ENCODE measurements at regions not wholly inside any gene's neighbourhood (a gene's known extent, or its start where the extent isn't known, plus 50 kb on each side); places are given as distances from the start of the nearest gene placed in this dataset.

DNA sequence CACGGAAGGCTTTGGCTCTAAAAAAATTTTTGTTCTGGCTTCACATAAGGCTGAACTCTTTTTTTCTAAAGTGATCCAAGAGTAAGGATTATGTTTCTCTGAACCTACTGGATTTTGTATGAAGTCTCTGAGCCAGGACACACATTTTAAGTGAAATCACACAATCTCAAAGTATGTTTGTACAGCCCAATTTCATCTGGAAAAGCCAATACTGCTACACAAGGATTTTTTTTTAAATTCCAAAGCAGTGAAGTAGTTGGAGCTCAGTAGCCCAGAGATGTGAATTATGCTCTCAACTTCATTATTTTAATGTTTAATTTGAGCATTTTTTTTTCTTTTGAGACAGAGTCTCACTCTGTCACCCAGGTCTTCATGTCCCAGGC, 243.9 kb downstream of the FAM43A start (continued):
- TF ChIP-seq, protein P1, sequence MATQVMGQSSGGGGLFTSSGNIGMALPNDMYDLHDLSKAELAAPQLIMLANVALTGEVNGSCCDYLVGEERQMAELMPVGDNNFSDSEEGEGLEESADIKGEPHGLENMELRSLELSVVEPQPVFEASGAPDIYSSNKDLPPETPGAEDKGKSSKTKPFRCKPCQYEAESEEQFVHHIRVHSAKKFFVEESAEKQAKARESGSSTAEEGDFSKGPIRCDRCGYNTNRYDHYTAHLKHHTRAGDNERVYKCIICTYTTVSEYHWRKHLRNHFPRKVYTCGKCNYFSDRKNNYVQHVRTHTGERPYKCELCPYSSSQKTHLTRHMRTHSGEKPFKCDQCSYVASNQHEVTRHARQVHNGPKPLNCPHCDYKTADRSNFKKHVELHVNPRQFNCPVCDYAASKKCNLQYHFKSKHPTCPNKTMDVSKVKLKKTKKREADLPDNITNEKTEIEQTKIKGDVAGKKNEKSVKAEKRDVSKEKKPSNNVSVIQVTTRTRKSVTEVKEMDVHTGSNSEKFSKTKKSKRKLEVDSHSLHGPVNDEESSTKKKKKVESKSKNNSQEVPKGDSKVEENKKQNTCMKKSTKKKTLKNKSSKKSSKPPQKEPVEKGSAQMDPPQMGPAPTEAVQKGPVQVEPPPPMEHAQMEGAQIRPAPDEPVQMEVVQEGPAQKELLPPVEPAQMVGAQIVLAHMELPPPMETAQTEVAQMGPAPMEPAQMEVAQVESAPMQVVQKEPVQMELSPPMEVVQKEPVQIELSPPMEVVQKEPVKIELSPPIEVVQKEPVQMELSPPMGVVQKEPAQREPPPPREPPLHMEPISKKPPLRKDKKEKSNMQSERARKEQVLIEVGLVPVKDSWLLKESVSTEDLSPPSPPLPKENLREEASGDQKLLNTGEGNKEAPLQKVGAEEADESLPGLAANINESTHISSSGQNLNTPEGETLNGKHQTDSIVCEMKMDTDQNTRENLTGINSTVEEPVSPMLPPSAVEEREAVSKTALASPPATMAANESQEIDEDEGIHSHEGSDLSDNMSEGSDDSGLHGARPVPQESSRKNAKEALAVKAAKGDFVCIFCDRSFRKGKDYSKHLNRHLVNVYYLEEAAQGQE (IDR thresholded peaks at IDR 0.05; ENCODE audit: low read depth, low read length) = no peak
- TF ChIP-seq, protein P2, sequence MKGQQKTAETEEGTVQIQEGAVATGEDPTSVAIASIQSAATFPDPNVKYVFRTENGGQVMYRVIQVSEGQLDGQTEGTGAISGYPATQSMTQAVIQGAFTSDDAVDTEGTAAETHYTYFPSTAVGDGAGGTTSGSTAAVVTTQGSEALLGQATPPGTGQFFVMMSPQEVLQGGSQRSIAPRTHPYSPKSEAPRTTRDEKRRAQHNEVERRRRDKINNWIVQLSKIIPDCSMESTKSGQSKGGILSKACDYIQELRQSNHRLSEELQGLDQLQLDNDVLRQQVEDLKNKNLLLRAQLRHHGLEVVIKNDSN (IDR thresholded peaks at IDR 0.05; ENCODE audit: borderline replicate concordance, low read depth) = no peak
- TF ChIP-seq FOXM1 (IDR thresholded peaks at IDR 0.05; ENCODE audit: low read depth) (no peak), TEAD4 (IDR thresholded peaks at IDR 0.05; ENCODE audit: borderline replicate concordance, insufficient read depth) (no peak), JUND (IDR thresholded peaks at IDR 0.05) (no peak), EZH2phosphoT487 (IDR thresholded peaks at IDR 0.05; ENCODE audit: borderline replicate concordance, low read depth) (no peak)

DNA sequence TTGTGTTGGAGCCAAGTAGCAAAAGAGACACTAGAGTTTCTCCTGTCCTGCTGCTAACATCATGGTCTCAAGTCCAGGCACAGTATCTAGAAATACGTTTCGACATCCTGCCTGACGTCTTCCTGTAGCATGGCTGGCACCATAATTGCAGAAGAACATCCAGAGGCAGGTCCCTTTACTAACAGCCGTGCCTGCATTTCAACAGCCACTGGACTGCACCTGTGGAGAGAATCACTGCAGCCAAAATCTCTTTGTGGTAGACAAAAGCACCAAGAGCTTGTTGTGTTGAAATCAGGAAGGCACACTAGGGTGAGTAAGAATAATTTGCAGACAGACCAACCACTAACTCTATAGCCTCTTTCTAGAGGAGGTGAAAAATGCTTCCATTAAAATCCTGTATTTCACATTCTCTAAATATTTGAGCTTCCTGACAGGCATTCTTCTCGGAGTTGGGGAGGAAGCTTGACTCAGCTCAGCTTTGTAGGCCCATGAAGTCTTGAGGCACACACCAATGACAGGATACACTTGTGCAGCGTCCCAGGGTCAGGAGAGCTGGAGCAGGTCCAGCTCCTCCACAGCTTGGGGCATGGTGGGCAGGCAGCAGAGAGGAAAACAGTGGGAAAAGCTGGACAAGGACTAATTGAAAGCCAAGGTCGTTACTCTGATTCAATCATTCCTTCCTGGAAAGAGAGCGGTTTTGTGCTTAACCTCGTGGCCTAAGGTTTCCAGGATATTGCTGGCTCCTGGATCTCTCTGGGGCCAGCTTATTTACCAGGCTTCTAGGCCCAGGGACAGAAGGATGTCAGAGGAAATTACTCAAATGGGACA, 244.9 kb downstream of the FAM43A start:
- POLR2A ChIA-PET = interaction anchor here (0.5 to 0.8 kb wide), 2 partner anchors 177 to 245 kb away, joined by 3 read pairs; partner anchors contain the start of gene FAM43A
- 42% methylated on average over 9 of the region's 9 CpGs for WGBS (ENCODE audit: low lambda C conversion rate)
- Histone ChIP-seq H3K9ac (no peak overlapping the region), H3K9me2 (no peaks in the 10 kb centered on the region), H3K4me2 (0 out of 2 replicates have a peak overlapping the region, but pooled peaks have one; percentile 26), H3K27ac (ENCODE audit: low read depth in 2 of 2, low read length in 1 of 2) (peak overlapping the region in 1 of 2 experiments; percentile 87; a peak in 2 of 4 replicates), H3K36me3 (replicated peaks in 1 of 2; ENCODE audit: control insufficient read depth in 1 of 2, insufficient read depth in 2 of 2, low read length in 1 of 2) (no peaks in the 10 kb centered on the region), H3K79me2 (ENCODE audit: insufficient read depth) (no peaks in the 10 kb centered on the region), H4K20me1 (ENCODE audit: insufficient read depth) (no peaks in the 10 kb centered on the region), H2AFZ (ENCODE audit: low read depth) (peak overlapping the region; percentile 46; the same call in 1 of the 2 replicates), H3K27me3 (ENCODE audit: insufficient read depth) (no peaks in the 10 kb centered on the region), H3K9me3 (no peaks in the 10 kb centered on the region), H3K4me3 (ENCODE audit: low read depth in 2 of 2, low read length in 1 of 2) (no peak overlapping the region), H3F3A (replicated peaks; ENCODE audit: insufficient read depth) (no peaks in the 10 kb centered on the region), H3K4me1 (ENCODE audit: control insufficient read depth in 1 of 2, insufficient read depth in 2 of 2, low read depth in 1 of 2, low read length in 1 of 2) (peaks cover 16 to 22% of the 10 kb centered on the region in 2 experiments; a peak in 3 of 4 replicates)
- peak; percentile 40 for DNase-seq
- TF ChIP-seq CHD2 (IDR thresholded peaks at IDR 0.05; ENCODE audit: low read length, partially characterized antibody) (no peak), TEAD4 (IDR thresholded peaks at IDR 0.05; ENCODE audit: borderline replicate concordance, insufficient read depth) (0 out of 2 replicates have a peak, but pooled peaks have one; percentile 44), POLR2AphosphoS5 (IDR thresholded peaks at IDR 0.05; ENCODE audit: low read depth, low read length) (no peak), TAF1 (IDR thresholded peaks at IDR 0.05; ENCODE audit: borderline replicate concordance, low read depth, low read length) (no peak), MEF2A (IDR thresholded peaks at IDR 0.05; ENCODE audit: borderline replicate concordance, low read depth) (no peak), EP300 (IDR thresholded peaks at IDR 0.05; ENCODE audit: borderline replicate concordance in 1 of 2, low read depth in 1 of 2, low read length in 1 of 2) (no peak), TCF12 (IDR thresholded peaks at IDR 0.05) (peak; percentile 15; the same call in 1 of the 2 replicates), FOSL2 (IDR thresholded peaks at IDR 0.05; ENCODE audit: borderline replicate concordance, low read depth) (peak; percentile 18; the same call in 1 of the 2 replicates)
- TF ChIP-seq, protein P3, sequence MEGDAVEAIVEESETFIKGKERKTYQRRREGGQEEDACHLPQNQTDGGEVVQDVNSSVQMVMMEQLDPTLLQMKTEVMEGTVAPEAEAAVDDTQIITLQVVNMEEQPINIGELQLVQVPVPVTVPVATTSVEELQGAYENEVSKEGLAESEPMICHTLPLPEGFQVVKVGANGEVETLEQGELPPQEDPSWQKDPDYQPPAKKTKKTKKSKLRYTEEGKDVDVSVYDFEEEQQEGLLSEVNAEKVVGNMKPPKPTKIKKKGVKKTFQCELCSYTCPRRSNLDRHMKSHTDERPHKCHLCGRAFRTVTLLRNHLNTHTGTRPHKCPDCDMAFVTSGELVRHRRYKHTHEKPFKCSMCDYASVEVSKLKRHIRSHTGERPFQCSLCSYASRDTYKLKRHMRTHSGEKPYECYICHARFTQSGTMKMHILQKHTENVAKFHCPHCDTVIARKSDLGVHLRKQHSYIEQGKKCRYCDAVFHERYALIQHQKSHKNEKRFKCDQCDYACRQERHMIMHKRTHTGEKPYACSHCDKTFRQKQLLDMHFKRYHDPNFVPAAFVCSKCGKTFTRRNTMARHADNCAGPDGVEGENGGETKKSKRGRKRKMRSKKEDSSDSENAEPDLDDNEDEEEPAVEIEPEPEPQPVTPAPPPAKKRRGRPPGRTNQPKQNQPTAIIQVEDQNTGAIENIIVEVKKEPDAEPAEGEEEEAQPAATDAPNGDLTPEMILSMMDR (IDR thresholded peaks at IDR 0.05) = no peak
- TF ChIP-seq, protein P2 (IDR thresholded peaks at IDR 0.05; ENCODE audit: borderline replicate concordance, low read depth) = no peak
- CTCF ChIA-PET = interaction anchor here (0.9 kb wide), 1 partner anchor 176 kb away, joined by 3 read pairs; no protein-coding TSS in a partner anchor
